ENCODE measurements at regions not wholly inside any gene's neighbourhood (a gene's known extent, or its start where the extent isn't known, plus 50 kb on each side); places are given as distances from the start of the nearest gene placed in this dataset.

DNA sequence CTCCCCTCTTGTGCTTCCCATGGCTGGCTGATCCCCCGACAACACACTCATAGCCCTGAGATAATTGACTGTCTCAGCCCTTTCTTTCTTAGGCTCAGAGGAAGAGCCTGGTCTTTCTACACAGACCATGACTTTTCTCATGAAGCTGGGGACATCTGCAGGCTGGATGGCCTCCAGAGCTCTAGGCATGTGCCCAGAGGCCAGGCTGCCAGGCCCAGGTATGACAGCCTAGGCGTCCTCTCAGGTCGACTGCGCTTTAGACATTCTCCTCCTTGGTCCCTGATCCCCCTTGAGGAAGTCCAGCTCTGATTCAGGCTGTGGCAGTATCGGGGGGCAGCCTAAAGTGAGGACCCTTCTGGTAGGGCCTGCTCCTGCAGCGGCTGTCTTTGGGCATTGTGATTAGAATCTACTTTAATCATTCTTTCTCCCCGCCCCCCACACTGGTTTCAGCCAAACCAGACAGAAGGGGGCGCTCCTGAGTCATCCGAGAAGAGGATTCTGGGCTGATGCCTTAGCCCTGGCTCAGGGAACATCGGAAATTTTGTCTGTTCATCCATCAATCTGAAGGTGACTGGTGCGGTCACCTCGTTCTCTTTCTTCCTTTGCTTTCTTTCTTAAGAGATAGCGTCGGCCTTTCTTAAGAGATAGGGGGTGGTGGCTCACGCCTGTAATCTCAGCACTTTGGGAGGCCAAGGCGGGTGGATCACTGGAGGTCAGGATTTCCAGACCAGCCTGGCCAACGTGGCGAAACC is 66.5 kb upstream of the HSPA9 start:
- Histone ChIP-seq H3K27me3 (ENCODE audit: control insufficient read depth in 3 of 3, insufficient read depth in 3 of 3, low read length in 3 of 3) (peaks cover 0 to 3% (median 0%) of the 10 kb centered on the region in 3 donors), H3K4me3 (ENCODE audit: low read depth in 1 of 3, low read length in 3 of 3) (no peak overlapping the region), H3K9me3 (ENCODE audit: control insufficient read depth in 2 of 2, insufficient read depth in 1 of 2, low read depth in 1 of 2, low read length in 1 of 2) (no peaks in the 10 kb centered on the region), H3K36me3 (ENCODE audit: control insufficient read depth in 3 of 3, insufficient read depth in 2 of 3, low read depth in 1 of 3, low read length in 3 of 3) (no peaks in the 10 kb centered on the region), H3K27ac (ENCODE audit: low read depth in 1 of 3, low read length in 2 of 3) (no peak overlapping the region), H3K4me1 (ENCODE audit: control insufficient read depth in 3 of 3, insufficient read depth in 2 of 3, low read depth in 1 of 3, low read length in 2 of 3) (no peaks in the 10 kb centered on the region)
- WGBS, 3 donors, result 42 to 54% (median 44%) methylated on average over 18 of the region's 18 CpGs
- peak; percentile 56 to 68 for DNase-seq
- no peak for FAIRE-seq

GRCh38 chr5:138640646-138641254 is 65.5 kb upstream of the HSPA9 start:
- 79 to 84% (median 83%) methylated on average over 7 of the region's 7 CpGs for WGBS, 3 donors

GRCh38 chr5:138640138-138640537 is 64.9 kb upstream of the HSPA9 start:
- Histone ChIP-seq H3K4me1 (ENCODE audit: control insufficient read depth in 3 of 3, insufficient read depth in 2 of 3, low read depth in 1 of 3, low read length in 2 of 3) (peaks cover 0 to 4% (median 0%) of the 10 kb centered on the region in 3 donors), H3K27me3 (ENCODE audit: control insufficient read depth in 3 of 3, insufficient read depth in 3 of 3, low read length in 3 of 3) (peaks cover 0 to 3% (median 0%) of the 10 kb centered on the region in 3 donors), H3K27ac (ENCODE audit: low read depth in 1 of 3, low read length in 2 of 3) (no peak overlapping the region), H3K36me3 (ENCODE audit: control insufficient read depth in 3 of 3, insufficient read depth in 2 of 3, low read depth in 1 of 3, low read length in 3 of 3) (no peaks in the 10 kb centered on the region), H3K9me3 (ENCODE audit: control insufficient read depth in 2 of 2, insufficient read depth in 1 of 2, low read depth in 1 of 2, low read length in 1 of 2) (no peaks in the 10 kb centered on the region), H3K4me3 (ENCODE audit: low read depth in 1 of 3, low read length in 3 of 3) (no peak overlapping the region)
- DNase-seq, result no peak
- WGBS, 3 donors, result 86 to 95% (median 89%) methylated on average over 5 of the region's 5 CpGs
- no peak for FAIRE-seq

More at GRCh38 chr5:138640646-138641254, 65.5 kb upstream of the HSPA9 start:
- H3K4me3 ChIP-seq (ENCODE audit: low read depth in 1 of 3, low read length in 3 of 3), result no peak overlapping the region
- no peaks in the 10 kb centered on the region for H3K36me3 ChIP-seq (ENCODE audit: control insufficient read depth in 3 of 3, insufficient read depth in 2 of 3, low read depth in 1 of 3, low read length in 3 of 3)
- H3K27me3 ChIP-seq (ENCODE audit: control insufficient read depth in 3 of 3, insufficient read depth in 3 of 3, low read length in 3 of 3), result peaks cover 0 to 3% (median 0%) of the 10 kb centered on the region in 3 donors
- H3K4me1 ChIP-seq (ENCODE audit: control insufficient read depth in 3 of 3, insufficient read depth in 2 of 3, low read depth in 1 of 3, low read length in 2 of 3), result no peaks in the 10 kb centered on the region
- H3K27ac ChIP-seq (ENCODE audit: low read depth in 1 of 3, low read length in 2 of 3), result no peak overlapping the region
- DNase-seq (no peak), FAIRE-seq (no peak)
- no peaks in the 10 kb centered on the region for H3K9me3 ChIP-seq (ENCODE audit: control insufficient read depth in 2 of 2, insufficient read depth in 1 of 2, low read depth in 1 of 2, low read length in 1 of 2)

- 74 to 85% (median 80%) methylated on average over 3 of the region's 3 CpGs for WGBS, 3 donors
- Histone ChIP-seq H3K9me3 (ENCODE audit: control insufficient read depth in 2 of 2, insufficient read depth in 1 of 2, low read depth in 1 of 2, low read length in 1 of 2) (no peaks in the 10 kb centered on the region), H3K36me3 (ENCODE audit: control insufficient read depth in 3 of 3, insufficient read depth in 2 of 3, low read depth in 1 of 3, low read length in 3 of 3) (no peaks in the 10 kb centered on the region), H3K27me3 (ENCODE audit: control insufficient read depth in 3 of 3, insufficient read depth in 3 of 3, low read length in 3 of 3) (peaks cover 0 to 3% (median 0%) of the 10 kb centered on the region in 3 donors), H3K27ac (ENCODE audit: low read depth in 1 of 3, low read length in 2 of 3) (no peak overlapping the region), H3K4me1 (ENCODE audit: control insufficient read depth in 3 of 3, insufficient read depth in 2 of 3, low read depth in 1 of 3, low read length in 2 of 3) (peaks cover 0 to 5% (median 0%) of the 10 kb centered on the region in 3 donors), H3K4me3 (ENCODE audit: low read depth in 1 of 3, low read length in 3 of 3) (no peak overlapping the region)
- FAIRE-seq, result no peak
- no peak for DNase-seq
Measured at GRCh38 chr5:138639326-138639725, 64.1 kb upstream of the HSPA9 start.

- peaks cover 0 to 10% (median 0%) of the 10 kb centered on the region in 3 donors for H3K4me1 ChIP-seq (ENCODE audit: control insufficient read depth in 3 of 3, insufficient read depth in 2 of 3, low read depth in 1 of 3, low read length in 2 of 3)
- H3K9me3 ChIP-seq (ENCODE audit: control insufficient read depth in 2 of 2, insufficient read depth in 1 of 2, low read depth in 1 of 2, low read length in 1 of 2), result no peaks in the 10 kb centered on the region
- no peak for FAIRE-seq
- no peak overlapping the region for H3K4me3 ChIP-seq (ENCODE audit: low read depth in 1 of 3, low read length in 3 of 3)
- WGBS, 3 donors, result 90 to 92% (median 91%) methylated on average over 4 of the region's 4 CpGs
- H3K27ac ChIP-seq (ENCODE audit: low read depth in 1 of 3, low read length in 2 of 3), result no peak overlapping the region
- H3K27me3 ChIP-seq (ENCODE audit: control insufficient read depth in 3 of 3, insufficient read depth in 3 of 3, low read length in 3 of 3), result no peaks in the 10 kb centered on the region
- DNase-seq, result no peak
- H3K36me3 ChIP-seq (ENCODE audit: control insufficient read depth in 3 of 3, insufficient read depth in 2 of 3, low read depth in 1 of 3, low read length in 3 of 3), result no peaks in the 10 kb centered on the region
Measured at GRCh38 chr5:138637256-138637655, 62.1 kb upstream of the HSPA9 start.

- 73 to 83% (median 82%) methylated on average over 5 of the region's 5 CpGs for WGBS, 3 donors
- no peak for FAIRE-seq
- Histone ChIP-seq H3K9me3 (ENCODE audit: control insufficient read depth in 2 of 2, insufficient read depth in 1 of 2, low read depth in 1 of 2, low read length in 1 of 2) (no peaks in the 10 kb centered on the region), H3K4me1 (ENCODE audit: control insufficient read depth in 3 of 3, insufficient read depth in 2 of 3, low read depth in 1 of 3, low read length in 2 of 3) (peaks cover 0 to 10% (median 0%) of the 10 kb centered on the region in 3 donors), H3K4me3 (ENCODE audit: low read depth in 1 of 3, low read length in 3 of 3) (no peak overlapping the region), H3K27ac (ENCODE audit: low read depth in 1 of 3, low read length in 2 of 3) (no peak overlapping the region), H3K27me3 (ENCODE audit: control insufficient read depth in 3 of 3, insufficient read depth in 3 of 3, low read length in 3 of 3) (no peaks in the 10 kb centered on the region), H3K36me3 (ENCODE audit: control insufficient read depth in 3 of 3, insufficient read depth in 2 of 3, low read depth in 1 of 3, low read length in 3 of 3) (no peaks in the 10 kb centered on the region)
- no peak for DNase-seq
Measured at GRCh38 chr5:138636398-138636944, 61.3 kb upstream of the HSPA9 start.

DNA sequence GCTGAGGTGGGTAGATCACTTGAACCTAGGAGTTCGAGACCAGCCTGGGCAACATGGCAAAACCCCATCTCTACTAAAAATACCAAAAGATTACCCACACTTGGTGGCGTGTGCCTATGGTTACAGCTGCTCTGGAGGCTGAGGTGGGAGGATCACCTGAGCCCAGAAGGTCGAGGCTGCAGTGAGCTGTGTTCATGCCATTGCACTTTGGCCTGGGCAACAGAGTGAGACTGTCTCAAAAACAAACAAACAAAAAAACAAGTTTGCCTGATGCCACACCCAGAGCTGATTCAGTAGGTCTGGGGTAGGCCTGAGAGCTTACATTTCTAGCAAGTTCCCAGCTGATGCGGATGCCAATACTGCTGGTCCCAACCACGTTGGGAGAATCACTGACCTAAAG is 60.5 kb upstream of the HSPA9 start:
- Histone ChIP-seq H3K27me3 (ENCODE audit: control insufficient read depth in 3 of 3, insufficient read depth in 3 of 3, low read length in 3 of 3) (no peaks in the 10 kb centered on the region), H3K4me3 (ENCODE audit: low read depth in 1 of 3, low read length in 3 of 3) (no peak overlapping the region), H3K4me1 (ENCODE audit: control insufficient read depth in 3 of 3, insufficient read depth in 2 of 3, low read depth in 1 of 3, low read length in 2 of 3) (peaks cover 0 to 10% (median 0%) of the 10 kb centered on the region in 3 donors), H3K9me3 (ENCODE audit: control insufficient read depth in 2 of 2, insufficient read depth in 1 of 2, low read depth in 1 of 2, low read length in 1 of 2) (no peaks in the 10 kb centered on the region), H3K36me3 (ENCODE audit: control insufficient read depth in 3 of 3, insufficient read depth in 2 of 3, low read depth in 1 of 3, low read length in 3 of 3) (no peaks in the 10 kb centered on the region), H3K27ac (ENCODE audit: low read depth in 1 of 3, low read length in 2 of 3) (no peak overlapping the region)
- WGBS, 3 donors, result 74 to 78% (median 78%) methylated on average over 5 of the region's 5 CpGs
- no peak for DNase-seq
- no peak for FAIRE-seq

DNA sequence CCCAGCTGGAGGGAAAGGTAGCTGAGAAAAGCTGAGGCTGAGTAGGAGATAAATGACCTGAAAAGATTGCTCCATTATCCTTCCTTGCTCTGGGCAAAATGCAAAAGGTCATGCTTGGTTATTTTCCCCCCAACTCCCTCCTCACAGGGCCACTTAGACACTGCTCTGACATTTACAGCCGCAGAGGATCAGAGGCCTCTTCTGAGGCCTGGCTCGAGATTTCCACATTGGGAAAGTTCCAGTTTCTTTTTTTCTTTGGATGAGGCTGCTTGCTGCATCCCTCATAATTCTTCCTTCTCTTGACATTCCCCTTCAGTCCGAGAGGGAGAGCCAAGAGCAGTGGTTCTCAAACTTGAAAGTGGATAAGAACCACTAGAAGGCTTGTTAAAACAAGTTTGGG is 60.1 kb upstream of the HSPA9 start:
- no peak for FAIRE-seq
- Histone ChIP-seq H3K27me3 (ENCODE audit: control insufficient read depth in 3 of 3, insufficient read depth in 3 of 3, low read length in 3 of 3) (no peaks in the 10 kb centered on the region), H3K4me3 (ENCODE audit: low read depth in 1 of 3, low read length in 3 of 3) (no peak overlapping the region), H3K36me3 (ENCODE audit: control insufficient read depth in 3 of 3, insufficient read depth in 2 of 3, low read depth in 1 of 3, low read length in 3 of 3) (no peaks in the 10 kb centered on the region), H3K4me1 (ENCODE audit: control insufficient read depth in 3 of 3, insufficient read depth in 2 of 3, low read depth in 1 of 3, low read length in 2 of 3) (peaks cover 0 to 10% (median 0%) of the 10 kb centered on the region in 3 donors), H3K9me3 (ENCODE audit: control insufficient read depth in 2 of 2, insufficient read depth in 1 of 2, low read depth in 1 of 2, low read length in 1 of 2) (no peaks in the 10 kb centered on the region), H3K27ac (ENCODE audit: low read depth in 1 of 3, low read length in 2 of 3) (no peak overlapping the region)
- 43 to 55% (median 54%) methylated on average over 3 of the region's 3 CpGs for WGBS, 3 donors
- peak in 1 of 2 donors; percentile 74 for DNase-seq

All from small intestine (tissue), 7 donors.